ENCODE measurements at regions not wholly inside any gene's neighbourhood (a gene's known extent, or its start where the extent isn't known, plus 50 kb on each side); places are given as distances from the start of the nearest gene placed in this dataset.

DNA sequence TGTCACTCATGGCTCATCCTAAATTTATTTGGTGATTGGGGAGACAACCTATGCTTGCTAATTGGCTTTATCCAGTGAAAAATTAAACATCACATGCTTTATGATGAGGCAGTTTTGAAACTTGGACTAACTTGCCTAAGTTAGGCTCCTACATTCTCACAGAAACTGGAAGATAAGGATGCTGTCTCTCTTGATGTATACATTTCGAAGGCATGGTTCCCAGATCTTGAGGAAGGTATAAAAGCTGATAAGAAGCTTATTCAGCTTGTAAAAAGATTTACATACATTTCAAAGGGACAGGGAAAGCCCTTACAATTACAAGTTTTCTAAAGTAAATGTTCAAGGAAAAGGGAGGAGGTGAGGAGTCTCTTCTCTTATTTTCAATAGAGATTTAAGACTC, 561.7 kb downstream of the IPMK start:
- H3K9me3 Mint-ChIP-seq: peaks cover 6% of the 10 kb centered on the region
- no peaks in the 10 kb centered on the region for H3K4me1 Mint-ChIP-seq (ENCODE audit: unreplicated experiment)

DNA sequence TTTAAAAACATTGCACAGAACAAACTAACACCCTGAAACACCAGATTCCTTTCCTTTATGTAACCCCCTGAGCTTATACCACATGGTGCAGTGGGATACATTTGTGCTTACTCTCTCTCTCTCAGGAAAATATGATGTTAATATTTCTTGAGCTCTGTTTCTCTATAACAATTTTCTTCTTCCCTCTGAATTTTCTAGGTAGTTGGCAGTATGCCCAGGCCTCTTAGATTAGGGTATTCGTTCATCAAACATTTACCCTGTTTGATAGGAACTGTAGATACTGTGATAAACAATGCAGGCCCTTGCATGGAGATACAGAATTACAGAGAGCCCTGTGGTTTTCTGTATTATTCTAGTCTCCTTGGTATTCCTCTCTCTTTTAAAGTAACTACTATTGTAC, 567.8 kb downstream of the IPMK start:
- Mint-ChIP-seq H3K4me3 (no peak overlapping the region), H3K36me3 (no peaks in the 10 kb centered on the region), H3K4me1 (ENCODE audit: unreplicated experiment) (peaks cover 5% of the 10 kb centered on the region), H3K27ac (no peak overlapping the region), H3K9me3 (peaks cover 6% of the 10 kb centered on the region), H3K27me3 (no peaks in the 10 kb centered on the region)
- TF ChIP-seq, protein P1, sequence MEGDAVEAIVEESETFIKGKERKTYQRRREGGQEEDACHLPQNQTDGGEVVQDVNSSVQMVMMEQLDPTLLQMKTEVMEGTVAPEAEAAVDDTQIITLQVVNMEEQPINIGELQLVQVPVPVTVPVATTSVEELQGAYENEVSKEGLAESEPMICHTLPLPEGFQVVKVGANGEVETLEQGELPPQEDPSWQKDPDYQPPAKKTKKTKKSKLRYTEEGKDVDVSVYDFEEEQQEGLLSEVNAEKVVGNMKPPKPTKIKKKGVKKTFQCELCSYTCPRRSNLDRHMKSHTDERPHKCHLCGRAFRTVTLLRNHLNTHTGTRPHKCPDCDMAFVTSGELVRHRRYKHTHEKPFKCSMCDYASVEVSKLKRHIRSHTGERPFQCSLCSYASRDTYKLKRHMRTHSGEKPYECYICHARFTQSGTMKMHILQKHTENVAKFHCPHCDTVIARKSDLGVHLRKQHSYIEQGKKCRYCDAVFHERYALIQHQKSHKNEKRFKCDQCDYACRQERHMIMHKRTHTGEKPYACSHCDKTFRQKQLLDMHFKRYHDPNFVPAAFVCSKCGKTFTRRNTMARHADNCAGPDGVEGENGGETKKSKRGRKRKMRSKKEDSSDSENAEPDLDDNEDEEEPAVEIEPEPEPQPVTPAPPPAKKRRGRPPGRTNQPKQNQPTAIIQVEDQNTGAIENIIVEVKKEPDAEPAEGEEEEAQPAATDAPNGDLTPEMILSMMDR (conservative IDR thresholded peaks at IDR 0.05): no peak
- DNase-seq (ENCODE audit: extremely low spot score, unreplicated experiment): no peak

More for the DNA sequence above, 561.7 kb downstream of the IPMK start:
- Mint-ChIP-seq H3K27me3 (no peaks in the 10 kb centered on the region), H3K4me3 (no peak overlapping the region), H3K36me3 (no peaks in the 10 kb centered on the region), H3K27ac (no peak overlapping the region)
- DNase-seq (ENCODE audit: extremely low spot score, unreplicated experiment): no peak
- TF ChIP-seq, protein P1 (conservative IDR thresholded peaks at IDR 0.05): no peak

DNA sequence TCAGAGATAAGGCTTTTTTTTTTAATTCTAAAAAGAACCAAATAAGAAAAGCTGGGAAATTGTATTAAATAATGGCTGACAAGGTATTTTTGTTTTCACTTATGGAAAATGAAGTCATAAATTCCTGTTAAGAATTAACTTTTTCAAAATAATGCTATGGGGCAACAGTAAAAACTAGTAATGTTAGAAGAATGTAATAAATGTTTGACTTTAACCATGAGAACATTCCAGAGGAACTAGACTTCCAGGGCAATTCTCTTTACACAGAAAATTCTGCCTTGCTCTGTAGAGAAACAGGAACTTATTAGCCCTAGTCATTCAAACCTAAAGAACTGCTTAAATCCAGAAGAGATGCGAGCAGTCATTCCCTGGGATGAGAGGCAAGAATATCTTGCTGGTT, 571.1 kb downstream of the IPMK start:
- H3K4me1 Mint-ChIP-seq (ENCODE audit: unreplicated experiment): peaks cover 8% of the 10 kb centered on the region
- no peak for DNase-seq (ENCODE audit: extremely low spot score, unreplicated experiment)
- no peak overlapping the region for H3K4me3 Mint-ChIP-seq
- TF ChIP-seq, protein P1 (conservative IDR thresholded peaks at IDR 0.05): no peak
- no peaks in the 10 kb centered on the region for H3K36me3 Mint-ChIP-seq
- peaks cover 6% of the 10 kb centered on the region for H3K9me3 Mint-ChIP-seq
- no peak overlapping the region for H3K27ac Mint-ChIP-seq
- no peaks in the 10 kb centered on the region for H3K27me3 Mint-ChIP-seq

DNA sequence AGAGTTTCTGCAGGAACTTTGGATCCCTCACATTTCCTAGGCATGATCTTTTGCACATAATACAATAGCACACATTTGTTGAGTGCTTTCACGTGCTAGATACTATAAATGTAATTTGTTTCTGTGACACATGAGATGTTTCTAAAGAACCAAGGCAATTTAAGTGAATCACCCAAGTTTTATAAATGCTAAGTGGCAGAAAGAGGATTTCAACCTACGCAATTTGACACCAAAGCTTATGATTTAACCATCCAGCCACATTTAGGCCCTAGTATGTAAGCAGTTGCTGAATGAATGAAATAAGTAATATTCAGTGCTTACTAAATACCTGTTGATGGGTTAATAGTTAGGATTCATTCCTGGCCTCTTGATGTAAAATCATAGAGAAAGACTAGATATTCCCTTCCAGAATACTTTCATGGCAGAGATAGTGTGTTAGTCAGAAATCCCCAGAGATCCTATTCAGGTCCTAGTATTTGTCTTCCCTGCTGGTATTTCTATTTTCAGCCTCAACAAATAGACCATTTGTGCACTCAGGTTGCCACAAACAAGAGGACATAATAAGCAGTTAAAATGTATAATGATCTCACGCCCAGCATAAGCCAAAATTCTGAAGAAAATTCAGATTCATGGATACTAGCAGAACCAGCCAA, 572.6 kb downstream of the IPMK start:
- no peaks in the 10 kb centered on the region for H3K36me3 Mint-ChIP-seq
- H3K9me3 Mint-ChIP-seq: no peaks in the 10 kb centered on the region
- H3K27ac Mint-ChIP-seq: no peak overlapping the region
- H3K4me3 Mint-ChIP-seq: no peak overlapping the region
- DNase-seq (ENCODE audit: extremely low spot score, unreplicated experiment): no peak
- peaks cover 8% of the 10 kb centered on the region for H3K4me1 Mint-ChIP-seq (ENCODE audit: unreplicated experiment)
- TF ChIP-seq, protein P1 (conservative IDR thresholded peaks at IDR 0.05): no peak
- H3K27me3 Mint-ChIP-seq: no peaks in the 10 kb centered on the region

DNA sequence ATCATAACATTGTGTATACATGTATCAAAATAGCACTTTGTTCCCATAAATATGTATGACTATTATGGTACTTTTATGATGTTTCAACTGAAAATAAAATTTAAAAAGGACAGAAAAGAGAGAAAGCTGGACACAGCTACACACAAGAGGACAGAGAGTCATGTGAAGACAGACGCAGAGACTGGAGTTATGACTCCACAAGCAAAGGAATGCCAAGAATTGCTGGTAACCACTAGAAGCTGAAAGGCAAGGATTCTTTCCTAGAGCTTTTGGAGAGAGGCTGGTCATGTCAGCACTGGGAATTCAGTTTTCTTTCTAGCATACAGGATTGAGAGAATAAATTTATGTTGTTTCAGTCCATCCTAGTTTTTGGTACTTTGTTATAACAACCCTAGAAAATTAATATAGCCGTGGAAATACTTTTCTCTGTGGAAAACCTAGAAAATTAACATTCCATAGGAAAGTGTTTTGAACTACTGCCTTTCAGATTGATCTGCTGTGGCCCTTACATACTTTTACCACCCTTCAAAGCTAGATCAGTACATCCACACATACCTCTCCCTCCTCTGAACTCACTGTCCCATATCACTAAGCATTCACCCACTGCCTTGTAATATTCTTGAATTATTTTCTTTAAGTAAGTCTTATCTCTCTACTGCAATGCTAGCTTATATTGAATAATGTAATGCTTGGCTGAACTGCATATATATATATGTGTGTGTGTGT, 575.3 kb downstream of the IPMK start:
- Mint-ChIP-seq H3K27me3 (no peaks in the 10 kb centered on the region), H3K36me3 (no peaks in the 10 kb centered on the region), H3K9me3 (no peaks in the 10 kb centered on the region), H3K4me1 (ENCODE audit: unreplicated experiment) (peaks cover 3% of the 10 kb centered on the region), H3K27ac (no peak overlapping the region), H3K4me3 (no peak overlapping the region)
- no peak for DNase-seq (ENCODE audit: extremely low spot score, unreplicated experiment)
- TF ChIP-seq, protein P1 (conservative IDR thresholded peaks at IDR 0.05): no peak
